GM18867 (cell line): ENCODE measurements at regions not wholly inside any gene's neighbourhood (a gene's known extent, or its start where the extent isn't known, plus 50 kb on each side); places are given as distances from the start of the nearest gene placed in this dataset.
"Not testable (repeated sequence)": the region's sequence is repeated elsewhere in the genome, so short reads cannot be mapped to it uniquely, and the experiment has no call there.

Source experiments
- ATAC-seq: cut with Tn5 transposase; IDR thresholded peaks from one replicate; pipeline ENCODE4 v1.9.1; 2021; ENCODE audit warnings: mild to moderate bottlenecking, moderate library complexity; ENCODE audit not compliant: unreplicated experiment

DNA sequence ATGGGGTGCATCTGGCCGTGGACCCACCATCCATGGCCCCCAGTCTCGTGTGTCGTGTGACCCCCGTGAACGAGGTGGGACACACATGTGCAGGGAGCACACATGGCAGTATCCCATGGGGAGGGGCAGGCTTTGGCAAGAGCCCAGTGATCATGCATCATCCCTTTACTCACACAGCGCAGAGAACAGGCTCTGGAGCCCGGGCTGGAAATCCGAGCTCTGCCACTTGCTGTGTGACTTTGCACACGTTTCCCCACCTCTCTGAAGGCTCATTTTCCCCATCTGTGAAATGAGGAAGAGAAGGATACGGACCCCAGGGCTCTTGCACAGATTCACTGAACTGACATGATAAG is 119.9 kb downstream of the PHETA1 start:
- ATAC-seq: no peak

DNA sequence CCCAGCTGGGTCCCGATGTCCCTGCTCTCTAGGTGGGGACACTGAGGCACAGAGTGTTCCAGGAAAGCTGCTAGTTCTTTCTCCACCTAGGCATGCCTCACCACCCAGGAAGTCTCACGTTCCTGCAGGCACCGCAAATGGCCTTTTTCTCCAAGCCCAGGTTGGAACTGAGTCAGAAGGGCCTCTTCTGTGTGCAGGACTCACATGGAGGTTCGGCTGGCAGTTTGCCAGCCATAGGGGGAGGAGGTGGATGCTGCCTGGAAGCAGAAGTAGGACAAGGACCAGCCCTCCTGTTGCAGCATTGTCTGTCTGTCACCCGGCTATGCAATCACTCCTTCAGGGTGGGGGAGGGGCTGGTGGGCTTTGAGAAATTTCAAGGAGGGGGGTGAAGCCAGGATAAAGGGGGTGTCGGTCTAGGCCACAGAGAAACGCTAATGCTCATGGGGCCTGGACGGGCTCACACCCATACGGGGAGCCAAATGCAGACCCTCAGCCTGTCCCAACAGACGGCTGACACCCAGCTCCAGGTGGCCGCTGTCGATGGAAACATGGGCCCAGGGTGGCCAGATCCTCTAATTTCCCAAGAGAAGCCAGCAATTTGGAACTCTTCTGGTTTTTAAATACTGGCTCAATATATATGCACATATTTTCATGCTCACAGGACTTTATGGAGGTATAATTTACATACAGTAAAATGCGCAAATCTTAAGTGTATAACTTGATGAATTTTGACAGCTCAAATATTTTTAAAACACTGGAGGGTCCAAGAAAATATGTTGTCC is 120.5 kb downstream of the PHETA1 start:
- no peak for ATAC-seq

DNA sequence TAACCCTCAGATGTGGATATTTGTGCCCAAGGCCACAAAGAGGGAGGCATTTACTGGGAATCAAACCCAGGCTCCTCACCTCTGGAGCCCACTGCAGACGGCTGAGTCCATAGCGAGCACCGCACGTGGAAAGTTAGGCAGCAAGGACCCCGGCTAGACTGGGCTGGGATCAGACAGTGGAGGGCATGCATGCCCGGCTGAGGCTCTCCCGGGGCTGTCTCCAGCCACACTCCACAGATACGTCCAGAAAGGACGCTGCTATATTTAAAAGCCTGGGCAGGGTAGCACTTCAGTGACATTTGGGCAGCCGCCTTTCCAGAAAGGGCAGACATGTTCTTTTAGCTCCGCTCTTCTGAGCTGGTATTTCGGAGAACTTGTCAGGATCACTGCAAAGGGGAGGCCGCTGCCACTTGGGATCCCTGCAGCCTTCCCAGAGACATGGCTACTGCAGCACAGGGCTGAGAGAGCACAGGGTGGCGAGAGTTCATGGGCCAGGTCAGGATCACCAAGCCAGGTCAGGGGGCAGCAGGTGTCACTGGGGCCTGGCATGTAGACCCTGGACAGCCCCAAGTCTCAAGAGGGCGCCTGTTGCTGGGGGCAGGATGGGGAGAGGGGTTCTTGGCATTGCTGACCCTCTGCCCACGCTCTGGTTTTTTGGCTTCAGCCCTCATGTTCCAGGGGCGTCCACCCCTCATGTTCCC is 121.7 kb downstream of the PHETA1 start:
- no peak for ATAC-seq

DNA sequence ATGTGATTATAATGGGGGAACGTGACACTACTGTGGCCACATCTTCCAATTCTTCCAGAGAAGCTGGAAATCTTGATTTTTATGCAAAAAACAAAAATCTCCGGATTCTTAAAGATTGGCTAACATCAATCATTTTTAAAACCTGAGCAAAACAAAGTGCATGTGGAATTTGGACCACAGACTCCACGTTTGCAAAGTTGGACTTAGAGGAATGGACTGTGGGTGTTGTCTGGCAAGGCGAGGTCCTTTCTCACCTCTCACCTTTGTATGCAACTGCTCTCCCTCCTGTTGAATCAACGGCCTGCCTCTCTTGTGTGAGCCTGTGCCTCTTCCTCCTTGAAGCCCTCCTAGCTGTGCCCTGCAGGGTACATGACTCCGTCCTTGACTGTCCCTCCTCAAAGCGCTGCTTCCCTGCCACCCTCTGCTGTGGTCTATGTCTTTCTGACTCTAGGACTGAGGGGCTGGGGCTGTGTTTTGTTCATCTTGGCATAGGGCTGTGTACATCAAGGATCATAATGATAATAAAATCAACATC is 122.4 kb downstream of the PHETA1 start:
- ATAC-seq: no peak

DNA sequence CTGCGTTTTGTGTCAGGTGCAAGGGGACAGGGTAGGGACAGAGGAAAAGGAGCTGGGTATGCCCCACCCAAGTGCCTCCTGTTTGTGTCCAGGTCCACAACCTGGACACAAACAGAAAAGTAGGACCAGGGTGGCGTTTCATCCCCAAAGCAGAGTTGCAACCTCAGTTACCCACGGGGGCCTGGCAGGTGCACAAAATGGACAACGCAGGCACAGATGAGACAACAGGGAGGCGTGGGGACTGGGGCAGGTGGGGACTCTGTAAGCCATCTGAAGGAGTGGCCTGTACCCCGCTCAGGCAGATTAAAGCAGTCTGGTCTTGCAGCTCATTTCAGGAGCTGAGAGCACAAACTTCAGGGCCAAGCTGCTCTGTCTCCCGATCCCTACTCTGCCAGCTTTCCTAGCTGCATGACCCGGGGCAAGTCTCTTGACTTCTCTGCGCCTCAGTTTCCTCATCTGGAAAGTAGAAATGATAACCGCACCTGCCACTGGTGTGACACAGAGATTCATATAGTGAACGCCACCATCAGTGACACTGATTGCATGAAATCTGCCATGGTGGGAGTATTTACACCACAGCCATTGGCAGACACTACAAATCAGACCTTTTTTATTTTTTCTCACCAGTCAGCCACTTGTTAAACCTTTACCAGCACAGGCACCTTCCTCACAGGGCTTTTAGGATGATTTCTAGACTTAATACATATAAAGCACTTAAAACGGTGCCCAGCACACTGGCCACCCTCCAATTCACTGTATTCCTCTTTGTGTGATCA is 123.0 kb downstream of the PHETA1 start:
- ATAC-seq: no peak

DNA sequence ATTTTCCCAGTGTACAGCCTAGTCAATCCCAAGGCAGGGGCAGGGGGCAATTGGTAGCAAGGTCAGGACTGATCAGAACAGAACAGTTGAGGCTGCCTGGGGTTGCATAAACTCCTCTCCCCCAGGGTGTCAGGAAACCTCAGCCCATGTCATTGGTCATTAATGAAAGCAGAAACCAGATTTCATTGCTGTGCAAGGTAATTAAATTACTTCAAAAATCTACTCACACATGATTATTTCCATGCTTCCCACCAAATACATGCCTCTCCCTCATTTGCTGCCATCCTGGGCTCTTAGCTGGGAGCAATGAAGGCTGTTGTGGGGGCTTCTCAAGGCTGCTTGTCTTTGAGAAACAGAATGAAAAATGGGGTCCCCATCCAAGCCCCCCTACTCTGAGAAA is 124.2 kb downstream of the PHETA1 start:
- no peak for ATAC-seq

DNA sequence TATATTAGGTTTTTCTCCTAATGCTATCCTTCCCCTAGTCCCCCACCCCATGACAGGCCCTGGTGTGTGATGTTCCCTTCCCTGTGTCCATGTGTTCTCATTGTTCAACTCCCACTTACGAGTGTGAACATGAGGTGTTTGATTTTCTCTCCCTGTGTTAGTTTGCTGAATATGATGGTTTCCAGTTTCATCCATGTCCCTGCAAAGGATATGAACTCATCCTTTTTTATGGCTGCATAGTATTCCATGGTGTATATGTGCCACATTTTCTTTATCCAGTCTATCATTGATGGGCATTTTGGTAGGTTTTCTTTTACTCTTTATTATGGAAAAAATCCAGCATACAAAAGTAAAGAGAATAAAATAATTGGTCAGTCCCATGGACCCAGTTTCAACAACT is 126.1 kb downstream of the PHETA1 start:
- ATAC-seq: not testable (repeated sequence)

DNA sequence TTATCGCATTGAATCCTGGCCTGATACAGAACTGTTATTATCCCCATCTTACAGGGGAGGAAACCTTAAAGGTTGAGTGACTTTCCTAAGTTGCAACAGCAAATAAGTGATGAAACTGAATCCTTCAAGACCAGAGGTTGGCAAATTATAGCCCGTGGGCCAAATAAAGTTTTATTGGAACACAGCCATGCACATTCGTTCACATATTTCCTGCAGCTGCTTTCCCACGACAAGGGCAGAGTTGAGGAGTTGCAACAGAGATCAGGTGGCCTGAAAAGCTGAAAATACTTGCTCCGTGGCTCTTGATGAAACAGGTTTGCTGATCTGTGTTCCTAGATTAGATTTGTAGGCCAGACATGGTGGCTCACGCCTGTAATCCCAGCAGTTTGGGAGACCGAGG is 126.7 kb downstream of the PHETA1 start:
- no peak for ATAC-seq

DNA sequence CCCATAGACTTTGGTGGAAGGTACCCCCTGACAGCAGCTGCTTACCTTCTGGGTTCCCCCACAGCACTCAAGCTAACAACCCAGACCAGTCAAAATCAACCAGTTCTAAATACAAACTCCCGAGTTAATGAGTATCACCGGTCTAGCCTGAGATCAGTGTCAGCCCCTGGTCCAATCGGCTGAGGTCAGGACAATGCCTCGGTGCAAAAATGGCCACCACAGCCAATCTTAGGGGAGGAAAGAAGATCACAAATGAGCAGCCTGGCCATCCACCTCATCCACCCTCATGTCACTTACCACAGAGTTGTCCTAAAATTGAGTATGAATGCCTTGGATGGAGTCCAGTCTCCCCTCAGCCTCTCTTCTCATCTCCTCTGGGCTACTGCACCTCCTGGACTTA is 128.5 kb downstream of the PHETA1 start:
- no peak for ATAC-seq

DNA sequence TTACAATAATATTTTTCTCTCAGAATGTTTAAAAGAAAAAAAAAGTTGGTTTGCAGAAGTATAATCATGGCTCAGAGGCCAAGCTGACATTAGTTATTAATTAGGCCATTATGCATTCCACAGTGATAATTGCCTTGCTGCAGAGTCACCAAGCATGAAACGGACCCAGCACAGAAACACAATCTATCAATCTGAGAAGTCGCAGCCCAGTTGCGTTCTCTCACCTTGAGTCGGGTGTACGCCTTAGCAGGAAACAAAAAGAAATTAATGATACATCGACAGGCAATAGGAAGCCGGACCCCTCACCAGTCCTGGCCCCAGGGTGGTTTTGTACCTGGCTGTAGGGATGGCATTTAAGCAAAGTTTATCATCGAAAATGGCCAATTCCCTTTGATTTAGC is 129.7 kb downstream of the PHETA1 start:
- no peak for ATAC-seq

DNA sequence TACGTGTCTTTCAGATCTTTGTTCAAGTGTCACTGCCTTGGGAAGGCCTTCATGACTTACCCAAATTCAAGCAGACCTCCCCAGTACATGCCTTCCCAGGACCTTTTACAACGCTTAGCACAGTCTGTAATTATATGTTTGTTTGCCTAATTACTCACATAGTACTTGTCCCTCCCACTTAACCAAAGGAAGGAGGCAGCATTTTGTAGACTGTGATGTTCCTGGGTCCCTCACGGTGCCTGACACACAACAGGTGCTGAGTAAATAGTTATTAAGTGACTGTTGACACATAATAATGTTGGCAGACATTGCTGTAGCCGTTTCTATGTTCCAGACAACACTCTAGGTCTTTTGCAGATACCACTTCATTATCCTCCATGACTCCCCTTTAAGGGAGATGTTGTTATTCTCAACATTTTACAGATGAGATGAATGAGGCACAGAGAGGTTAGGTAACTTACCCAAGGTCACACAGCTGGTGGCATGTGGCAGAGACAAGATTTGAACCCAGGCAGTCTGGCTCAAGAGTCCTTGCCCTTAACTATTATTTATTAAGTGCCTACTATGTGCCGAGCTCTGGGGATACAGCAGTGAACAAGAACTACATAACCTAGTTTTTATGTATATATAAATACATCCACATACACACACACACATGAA is 130.7 kb downstream of the PHETA1 start:
- ATAC-seq: no peak

DNA sequence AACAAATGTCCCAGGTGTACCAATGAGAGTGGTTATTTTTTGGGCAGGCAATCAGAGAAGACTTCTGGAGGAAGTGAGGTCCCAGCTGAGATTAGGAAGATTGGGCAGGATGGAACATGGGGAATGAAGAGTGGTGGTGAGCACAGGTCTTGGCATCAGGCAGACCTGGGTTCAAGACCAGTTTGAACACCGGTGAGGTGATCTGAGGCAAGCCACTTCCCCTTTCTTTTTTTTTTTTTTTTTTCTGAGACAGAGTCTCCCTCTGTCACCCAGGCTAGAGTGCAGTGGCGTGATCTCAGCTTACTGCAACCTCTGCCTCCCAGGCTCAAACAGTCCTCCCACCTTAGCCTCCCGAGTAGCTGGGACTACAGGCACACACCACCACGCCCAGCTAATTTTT is 134.4 kb downstream of the PHETA1 start:
- ATAC-seq: not testable (repeated sequence)

DNA sequence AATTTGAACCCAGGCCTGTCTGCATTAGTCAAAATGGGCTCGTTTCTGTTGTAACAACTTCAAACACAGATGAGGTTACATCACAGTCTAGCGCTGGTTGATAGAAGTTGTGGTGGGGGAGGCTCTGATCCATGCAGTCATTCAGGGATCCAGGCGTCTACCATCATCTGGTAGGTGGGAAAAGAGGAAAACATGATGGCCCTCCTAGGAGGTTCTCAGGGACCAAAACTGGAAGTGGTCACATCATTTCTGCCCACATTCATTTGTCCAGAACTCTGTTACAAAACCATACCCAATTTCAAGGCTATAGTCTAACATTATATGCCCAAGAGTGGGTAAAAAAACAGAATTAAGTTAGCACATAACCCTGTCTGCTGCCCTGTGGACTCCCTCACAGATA is 135.1 kb downstream of the PHETA1 start:
- no peak for ATAC-seq

DNA sequence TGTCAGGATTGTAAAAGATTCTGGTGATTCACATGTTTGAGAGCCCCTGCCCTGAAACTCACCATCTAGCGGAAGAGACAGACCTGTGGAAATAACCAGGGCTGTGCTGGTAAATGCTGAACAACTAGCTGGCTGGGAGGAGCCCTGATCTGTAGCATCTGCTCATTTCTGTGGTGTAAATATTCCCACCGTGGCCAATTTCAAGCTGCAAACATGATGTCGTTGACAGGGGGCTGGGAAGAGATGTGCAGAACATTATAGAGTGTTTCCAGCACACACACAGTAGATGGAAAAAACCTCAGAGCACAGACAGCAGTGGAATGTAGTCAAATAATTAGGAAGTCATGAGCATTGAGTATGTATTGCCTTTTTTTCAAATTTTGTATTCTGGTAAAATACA is 138.2 kb downstream of the PHETA1 start:
- no peak for ATAC-seq

DNA sequence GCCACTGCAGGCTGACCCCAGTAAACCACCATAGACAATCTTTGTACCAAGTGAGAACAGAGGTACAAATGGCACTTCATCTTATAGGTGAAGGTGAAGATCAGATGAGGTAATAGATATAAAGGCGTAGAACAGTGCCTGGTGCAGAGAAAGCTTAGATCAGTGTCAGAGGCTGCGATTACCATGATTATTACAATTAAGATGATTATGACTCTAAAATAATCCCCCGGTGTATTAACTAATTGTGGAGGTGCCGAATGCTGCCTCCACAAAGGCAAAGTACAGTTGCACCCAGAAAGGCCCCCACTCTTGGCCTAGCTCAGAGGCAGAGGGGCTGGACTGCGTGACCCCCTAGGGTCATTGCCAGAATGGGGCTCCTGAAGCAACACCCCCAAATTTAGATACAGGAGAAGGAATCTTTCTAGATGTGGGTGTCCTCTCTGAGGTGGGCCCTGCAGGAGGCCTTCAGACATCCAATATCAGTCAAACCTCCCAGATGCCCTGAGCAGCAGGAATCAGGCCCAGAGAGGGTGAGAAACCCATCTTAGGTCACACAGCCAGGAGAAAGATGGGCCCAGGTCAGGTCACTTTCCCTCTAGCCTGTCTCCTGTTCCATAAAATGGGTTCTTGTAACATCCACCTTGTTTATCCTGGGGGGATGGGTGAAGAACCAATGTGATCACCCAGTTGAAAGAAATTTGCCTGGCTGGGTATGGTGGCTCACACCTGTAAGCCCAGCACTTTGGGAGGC is 139.8 kb downstream of the PHETA1 start:
- ATAC-seq: no peak

DNA sequence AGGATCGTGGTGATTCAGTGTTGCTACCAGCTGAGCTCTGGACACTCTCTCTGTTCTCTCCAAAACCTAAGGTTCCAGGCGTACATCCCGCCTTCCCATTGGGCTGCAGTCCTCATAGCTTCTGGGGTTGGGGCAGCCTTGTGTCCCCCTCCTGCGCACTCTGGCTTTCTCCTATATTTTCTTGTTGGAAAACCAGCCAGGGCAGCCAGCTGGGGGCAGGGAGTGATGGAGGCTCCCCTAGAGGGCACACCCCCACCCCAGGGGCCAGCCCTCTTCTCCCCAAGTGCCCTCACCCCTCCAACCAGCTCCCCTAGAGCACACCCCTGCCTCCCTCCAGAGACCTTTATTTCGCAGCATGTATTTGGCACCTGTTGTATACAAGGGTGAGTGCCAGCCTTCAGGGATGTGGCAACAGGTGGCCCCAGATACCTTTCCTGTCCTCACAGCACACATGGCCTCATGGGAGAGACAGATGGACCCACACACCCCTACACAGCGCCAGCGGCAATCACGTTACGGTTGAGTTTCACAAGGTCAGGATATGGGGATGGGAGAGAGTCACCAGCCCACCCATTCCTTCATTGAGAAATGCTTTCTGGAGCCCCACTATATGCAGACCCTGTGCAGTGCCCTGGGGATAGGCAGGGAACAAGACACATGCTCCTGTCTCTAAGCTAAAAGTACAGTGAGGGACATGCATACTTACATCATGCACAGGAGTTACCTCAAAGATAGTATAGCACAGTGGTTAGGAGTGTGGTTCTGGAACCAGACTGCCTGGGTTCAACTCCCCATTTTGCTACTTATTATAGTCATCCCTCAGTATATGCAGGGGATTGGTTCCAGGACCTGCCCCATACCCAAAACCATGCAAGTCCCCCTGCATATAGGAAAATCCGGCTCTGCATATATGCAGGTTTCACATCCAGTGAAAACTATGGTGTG is 141.1 kb downstream of the PHETA1 start:
- ATAC-seq: no peak

DNA sequence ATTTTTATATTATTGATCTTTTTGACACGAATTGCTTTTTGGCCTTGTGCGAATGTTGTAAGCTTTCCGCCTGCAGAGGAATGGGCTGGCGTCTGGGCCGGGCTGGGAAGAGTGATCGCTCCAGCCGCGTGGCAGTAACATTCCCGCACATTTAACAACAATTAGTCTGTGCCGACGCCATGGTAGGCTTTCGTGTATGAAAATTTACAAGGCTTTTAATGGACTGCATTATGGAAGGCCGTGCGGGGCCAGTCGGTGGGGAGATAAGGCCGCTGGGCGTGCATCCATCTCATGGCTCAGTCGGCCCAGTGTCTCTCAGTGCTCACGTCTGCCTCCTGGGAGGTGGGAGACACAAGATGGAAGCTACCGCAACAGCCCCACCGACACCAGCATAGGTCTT is 142.2 kb downstream of the PHETA1 start:
- ATAC-seq: no peak

DNA sequence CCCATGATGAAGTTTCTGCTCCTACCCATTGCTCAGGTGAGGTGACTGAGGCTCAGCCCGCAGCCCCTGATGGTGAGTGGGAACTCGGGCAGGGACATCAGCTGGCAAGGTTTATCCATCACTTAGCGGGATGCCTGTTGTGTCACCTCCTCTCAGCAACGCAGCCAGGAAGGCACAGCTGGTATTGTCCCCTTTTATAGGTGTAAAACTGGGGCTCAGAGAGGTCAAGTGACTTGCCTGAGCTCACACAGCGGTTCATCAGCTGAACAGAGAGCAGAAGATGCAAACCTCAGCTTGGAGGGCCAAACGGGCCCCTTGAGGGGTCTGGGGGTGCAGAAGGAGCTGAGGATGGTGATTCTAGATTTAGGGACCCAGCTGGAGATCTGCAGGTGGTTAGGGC is 143.6 kb downstream of the PHETA1 start:
- ATAC-seq: no peak
